AG04450 (cell line): ENCODE measurements at regions not wholly inside any gene's neighbourhood (a gene's known extent, or its start where the extent isn't known, plus 50 kb on each side); places are given as distances from the start of the nearest gene placed in this dataset.

Source experiments
- CTCF ChIA-PET: fragments of 300-600, 350-600 bp; formaldehyde crosslinking; extraction: SDS; loops from one replicate; lab custom pipeline; 2022; ENCODE audit warnings: antibody characterized with exemption, inconsistent platforms; lab: Charles Lee
- POLR2A ChIA-PET: fragments of 350-600 bp; formaldehyde crosslinking; extraction: SDS; loops from one replicate; lab custom pipeline; 2021; ENCODE audit warnings: antibody characterized with exemption, inconsistent platforms; lab: Yijun Ruan, JAX
- DNase-seq: peaks from one replicate; pipeline ENCODE4 v3.0.0-alpha.2; 2011; ENCODE audit warnings: low read depth, low spot score
- H3K27ac ChIP-seq: one replicate; pipeline ENCODE4 v1.5.1; 2012; ENCODE audit warnings: low read depth, low read length, control low read depth
- H3K27me3 ChIP-seq: one replicate; pipeline ENCODE4 v1.6.0; 2012; ENCODE audit warnings: low read length; ENCODE audit not compliant: control insufficient read depth, insufficient read depth
- H3K4me3 ChIP-seq: 2 replicates; pipeline ENCODE4 v1.5.1; 2011; ENCODE audit warnings: mild to moderate bottlenecking, low read depth, low read length, control low read depth
- H3K9me3 ChIP-seq: 2 replicates; pipeline ENCODE4 v1.5.1; 2012; ENCODE audit warnings: low read length; ENCODE audit not compliant: control insufficient read depth, insufficient read depth
- TF ChIP-seq, protein P1 (sequence below): IDR thresholded peaks from 2 replicates; pipeline ENCODE4 v1.5.1; 2011; ENCODE audit warnings: low read depth, low read length, control low read depth, inconsistent platforms

GRCh38 chr1:4120557-4121292, 220.7 kb upstream of the C1orf174 start:
- DNase-seq = no peak
- CTCF ChIA-PET = no interaction called here
- H3K9me3 ChIP-seq = peaks cover 88% of the 10 kb centered on the region

DNA sequence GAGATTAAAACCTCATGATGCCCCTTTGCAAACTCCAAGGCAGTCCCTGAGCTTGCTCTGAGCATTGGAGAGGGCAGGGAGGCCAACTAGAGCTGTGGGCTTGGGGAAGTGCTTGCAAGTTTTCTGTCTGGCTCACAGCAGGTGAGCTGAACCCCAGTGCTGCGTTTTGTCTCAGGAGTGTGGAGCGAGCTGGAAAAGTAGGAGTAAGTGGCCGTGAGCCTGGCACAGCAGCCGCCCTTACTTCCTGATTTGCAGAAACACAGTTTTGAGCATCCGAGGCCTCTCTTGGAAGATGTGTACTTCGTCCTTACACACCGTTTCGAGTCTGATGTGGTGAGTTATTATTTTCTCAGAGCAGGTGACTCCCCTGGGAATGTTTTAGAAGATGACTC, 221.2 kb upstream of the C1orf174 start:
- H3K9me3 ChIP-seq = peaks cover 85% of the 10 kb centered on the region
- DNase-seq = no peak
- ChIA-PET POLR2A (no interaction called here), CTCF (no interaction called here)
- TF ChIP-seq, protein P1, sequence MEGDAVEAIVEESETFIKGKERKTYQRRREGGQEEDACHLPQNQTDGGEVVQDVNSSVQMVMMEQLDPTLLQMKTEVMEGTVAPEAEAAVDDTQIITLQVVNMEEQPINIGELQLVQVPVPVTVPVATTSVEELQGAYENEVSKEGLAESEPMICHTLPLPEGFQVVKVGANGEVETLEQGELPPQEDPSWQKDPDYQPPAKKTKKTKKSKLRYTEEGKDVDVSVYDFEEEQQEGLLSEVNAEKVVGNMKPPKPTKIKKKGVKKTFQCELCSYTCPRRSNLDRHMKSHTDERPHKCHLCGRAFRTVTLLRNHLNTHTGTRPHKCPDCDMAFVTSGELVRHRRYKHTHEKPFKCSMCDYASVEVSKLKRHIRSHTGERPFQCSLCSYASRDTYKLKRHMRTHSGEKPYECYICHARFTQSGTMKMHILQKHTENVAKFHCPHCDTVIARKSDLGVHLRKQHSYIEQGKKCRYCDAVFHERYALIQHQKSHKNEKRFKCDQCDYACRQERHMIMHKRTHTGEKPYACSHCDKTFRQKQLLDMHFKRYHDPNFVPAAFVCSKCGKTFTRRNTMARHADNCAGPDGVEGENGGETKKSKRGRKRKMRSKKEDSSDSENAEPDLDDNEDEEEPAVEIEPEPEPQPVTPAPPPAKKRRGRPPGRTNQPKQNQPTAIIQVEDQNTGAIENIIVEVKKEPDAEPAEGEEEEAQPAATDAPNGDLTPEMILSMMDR = no peak
- no peak overlapping the region for H3K27ac ChIP-seq
- H3K27me3 ChIP-seq = no peaks in the 10 kb centered on the region
- no peak overlapping the region for H3K4me3 ChIP-seq

More at GRCh38 chr1:4120557-4121292, 220.7 kb upstream of the C1orf174 start:
- Histone ChIP-seq H3K27me3 (no peaks in the 10 kb centered on the region), H3K4me3 (no peak overlapping the region), H3K27ac (no peak overlapping the region)
- TF ChIP-seq, protein P1 = no peak
- POLR2A ChIA-PET = no interaction called here

DNA sequence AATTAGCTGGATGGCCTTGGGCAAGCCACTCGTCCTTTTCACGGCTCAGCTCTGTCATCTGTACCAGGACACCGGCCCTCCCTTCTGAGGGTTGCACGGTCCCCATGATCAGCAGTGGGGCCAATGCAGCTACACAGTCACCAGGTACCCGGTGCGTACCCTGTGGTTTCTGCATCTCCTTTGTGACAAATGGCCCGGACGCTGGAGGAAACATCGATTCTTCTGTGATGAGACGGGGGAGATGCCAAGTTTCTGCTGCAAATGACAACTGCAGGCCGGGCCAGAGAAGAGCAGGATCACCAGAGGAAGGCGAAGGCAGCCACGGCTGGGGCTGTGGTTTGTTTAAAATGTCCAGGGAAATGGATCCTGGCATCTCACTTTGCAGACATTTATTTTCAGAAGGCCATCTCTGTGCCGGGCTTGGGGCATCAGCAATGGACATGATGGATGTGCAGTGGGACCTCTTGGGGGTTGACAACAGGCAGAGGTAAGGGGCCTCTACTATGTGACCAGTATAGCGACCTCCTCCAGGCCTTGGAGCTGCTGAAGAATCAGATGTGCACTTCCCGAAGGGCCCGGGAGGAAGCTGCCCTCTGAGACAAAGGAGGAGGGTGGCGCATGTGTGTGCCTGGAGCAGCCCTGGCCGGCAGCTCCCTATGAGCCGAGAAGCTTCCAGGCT, 221.9 kb upstream of the C1orf174 start:
- Histone ChIP-seq H3K27me3 (no peaks in the 10 kb centered on the region), H3K27ac (no peak overlapping the region), H3K9me3 (peaks cover 84% of the 10 kb centered on the region), H3K4me3 (no peak overlapping the region)
- TF ChIP-seq, protein P1 = no peak
- no peak for DNase-seq
- ChIA-PET POLR2A (no interaction called here), CTCF (no interaction called here)

DNA sequence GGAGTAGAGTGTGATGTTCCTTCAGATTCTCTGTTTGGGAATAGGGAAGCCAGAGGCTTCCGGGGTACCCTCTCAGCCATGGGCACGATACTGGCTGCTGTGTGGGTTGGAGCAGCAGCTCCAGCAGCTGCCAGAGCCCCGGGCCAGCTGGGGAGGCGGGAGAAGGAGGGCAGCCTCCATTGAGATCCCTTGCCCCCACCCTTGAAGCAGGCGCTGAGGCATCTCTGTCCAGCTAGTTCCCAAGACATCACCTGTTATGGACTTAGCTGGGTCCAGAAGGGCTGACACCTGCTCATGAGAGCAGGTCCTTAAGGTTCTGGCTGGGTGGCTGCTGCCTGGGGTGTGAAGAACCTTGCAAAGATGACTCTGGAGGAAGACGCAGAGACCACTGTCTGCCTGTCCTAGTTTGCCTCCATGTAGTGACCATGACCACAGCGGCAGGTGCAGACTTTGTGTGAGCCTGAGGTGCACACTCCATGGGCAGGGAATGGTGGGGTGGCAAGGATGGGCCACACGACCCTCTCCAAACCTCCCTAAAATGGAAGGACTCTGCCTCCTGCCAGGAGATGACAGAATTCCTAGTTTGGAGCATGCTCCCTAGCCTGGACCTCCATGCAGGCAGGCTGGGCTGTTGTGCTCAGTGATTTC, 222.6 kb upstream of the C1orf174 start:
- DNase-seq = no peak
- H3K27ac ChIP-seq = no peak overlapping the region
- no peak overlapping the region for H3K4me3 ChIP-seq
- CTCF ChIA-PET = no interaction called here
- POLR2A ChIA-PET = no interaction called here
- TF ChIP-seq, protein P1 = no peak
- H3K27me3 ChIP-seq = no peaks in the 10 kb centered on the region
- H3K9me3 ChIP-seq = peaks cover 85% of the 10 kb centered on the region

- Histone ChIP-seq H3K4me3 (no peak overlapping the region), H3K27ac (no peak overlapping the region), H3K9me3 (peaks cover 85% of the 10 kb centered on the region), H3K27me3 (no peaks in the 10 kb centered on the region)
- ChIA-PET CTCF (no interaction called here), POLR2A (no interaction called here)
- DNase-seq = no peak
- TF ChIP-seq, protein P1 = no peak
These were observed 224.6 kb upstream of the C1orf174 start for GRCh38 chr1:4124631-4125145.
